Lung (tissue), 11 donors: ENCODE measurements at regions not wholly inside any gene's neighbourhood (a gene's known extent, or its start where the extent isn't known, plus 50 kb on each side); places are given as distances from the start of the nearest gene placed in this dataset.
"Not testable (repeated sequence)": the region's sequence is repeated elsewhere in the genome, so short reads cannot be mapped to it uniquely, and the experiment has no call there.

Experiments used
- ATAC-seq: fragments of 200-7000 bp; cut with Tn5 transposase; one replicate; pipeline ENCODE4 v1.9.1; 2020; ENCODE audit warnings: moderate number of reproducible peaks; ENCODE audit not compliant: insufficient read depth, low FRiP score
- DNase-seq, 3 donors: peaks; one replicate each; pipeline ENCODE4 v3.0.0-alpha.2; 2013 to 2017
- H3K27ac ChIP-seq, 2 donors: one replicate each; pipeline ENCODE4 v1.5.1; 2013; ENCODE audit warnings: mild to moderate bottlenecking in 2 of 2, moderate library complexity in 2 of 2, control low read depth in 1 of 2, inconsistent platforms in 1 of 2, low read depth in 1 of 2, low read length in 1 of 2
- H3K27me3 ChIP-seq, 3 donors: one replicate each; pipeline ENCODE4 v1.5.1; 2013; ENCODE audit warnings: low read length in 2 of 3; ENCODE audit not compliant: control insufficient read depth in 3 of 3, insufficient read depth in 3 of 3
- H3K36me3 ChIP-seq, 4 donors: one replicate each; pipeline ENCODE4 v1.5.1; 2013; ENCODE audit warnings: low read length in 4 of 4, mild to moderate bottlenecking in 1 of 4, moderate library complexity in 1 of 4; ENCODE audit not compliant: control insufficient read depth in 4 of 4, insufficient read depth in 4 of 4
- H3K4me1 ChIP-seq, 5 donors: one replicate each; pipeline ENCODE4 v1.5.1; 2013; ENCODE audit warnings: low read length in 5 of 5, mild to moderate bottlenecking in 2 of 5, moderate library complexity in 1 of 5; ENCODE audit not compliant: control insufficient read depth in 5 of 5, insufficient read depth in 5 of 5
- H3K4me3 ChIP-seq: one replicate; pipeline ENCODE4 v1.5.1; 2013; ENCODE audit warnings: mild to moderate bottlenecking, control low read depth, moderate library complexity
- H3K9ac ChIP-seq, 2 donors: one replicate each; pipeline ENCODE4 v1.5.1; 2013; ENCODE audit warnings: low read length in 2 of 2, control low read depth in 1 of 2; ENCODE audit not compliant: insufficient read depth in 1 of 2
- H3K9me3 ChIP-seq, 4 donors: one replicate each; pipeline ENCODE4 v1.5.1; 2013; ENCODE audit warnings: low read length in 3 of 4, mild to moderate bottlenecking in 1 of 4, moderate library complexity in 1 of 4; ENCODE audit not compliant: control insufficient read depth in 4 of 4, insufficient read depth in 3 of 4
- CTCF ChIP-seq: IDR thresholded peaks from 2 replicates; pipeline ENCODE4 v1.5.1; 2012; ENCODE audit warnings: mild to moderate bottlenecking; ENCODE audit errors: control extremely low read depth, extremely low read depth
- WGBS, 2 donors: extraction: QIAGEN DNeasy Blood & Tissue Kit; methylation state at CpG; one replicate each; pipeline ENCODE4 v1.1.7; 2013; 5-methylcytosine and 5-hydroxymethylcytosine counted together
- donor health status: control.
- donor health status: control.
- donor health status: Bipolar disorder and iron deficiency.
- donor health status: healthy.
- donor health status: DM: yes; HTN: yes; CAD: no.

- Histone ChIP-seq H3K36me3 (no peaks in the 10 kb centered on the region), H3K27me3 (no peaks in the 10 kb centered on the region), H3K4me3 (no peak overlapping the region), H3K27ac (no peak overlapping the region), H3K9me3 (no peaks in the 10 kb centered on the region), H3K9ac (no peak overlapping the region), H3K4me1 (peaks cover 3 to 42% (median 18%) of the 10 kb centered on the region in 5 donors)
- 83 to 92% methylated on average over 6 of the region's 6 CpGs for WGBS, 2 donors
- TF ChIP-seq CTCF = no peak
- DNase-seq (peak in 2 of 3 donors; percentile 73 to 87), ATAC-seq (no peak)
These were observed 540.1 kb upstream of the ID2 start for GRCh38 chr2:8141780-8142179.

- DNase-seq (no peak), ATAC-seq (no peak)
- no peak overlapping the region for H3K27ac ChIP-seq
- no peak overlapping the region for H3K9ac ChIP-seq
- H3K4me1 ChIP-seq = peaks cover 3 to 42% (median 18%) of the 10 kb centered on the region in 5 donors
- no peaks in the 10 kb centered on the region for H3K36me3 ChIP-seq
- 53 to 73% methylated on average over 1 of the region's 1 CpG for WGBS, 2 donors
- H3K27me3 ChIP-seq = no peaks in the 10 kb centered on the region
- H3K9me3 ChIP-seq = no peaks in the 10 kb centered on the region
- no peak overlapping the region for H3K4me3 ChIP-seq
- no peak for TF ChIP-seq CTCF
These were observed 539.4 kb upstream of the ID2 start for GRCh38 chr2:8142461-8142860.

- no peak for TF ChIP-seq CTCF
- Histone ChIP-seq H3K9ac (no peak overlapping the region), H3K4me3 (no peak overlapping the region), H3K36me3 (no peaks in the 10 kb centered on the region), H3K27ac (no peak overlapping the region), H3K27me3 (no peaks in the 10 kb centered on the region), H3K4me1 (peaks cover 3 to 42% (median 18%) of the 10 kb centered on the region in 5 donors), H3K9me3 (no peaks in the 10 kb centered on the region)
- 98 to 99% methylated on average over 2 of the region's 2 CpGs for WGBS, 2 donors
- ATAC-seq = no peak
- DNase-seq = no peak
These were observed 537.7 kb upstream of the ID2 start for GRCh38 chr2:8144131-8144631.

GRCh38 chr2:8144785-8145184, 537.1 kb upstream of the ID2 start:
- no peaks in the 10 kb centered on the region for H3K9me3 ChIP-seq
- no peak overlapping the region for H3K9ac ChIP-seq
- DNase-seq (peak in 2 of 3 donors; percentile 28 to 79), ATAC-seq (no peak)
- 88 to 89% methylated on average over 3 of the region's 3 CpGs for WGBS, 2 donors
- no peaks in the 10 kb centered on the region for H3K36me3 ChIP-seq
- H3K27ac ChIP-seq = no peak overlapping the region
- no peak for TF ChIP-seq CTCF
- no peaks in the 10 kb centered on the region for H3K27me3 ChIP-seq
- peaks cover 3 to 37% (median 18%) of the 10 kb centered on the region in 5 donors for H3K4me1 ChIP-seq
- H3K4me3 ChIP-seq = no peak overlapping the region

GRCh38 chr2:8145375-8145774, 536.5 kb upstream of the ID2 start:
- not testable (repeated sequence) for ATAC-seq, H3K4me3 ChIP-seq, H3K9ac ChIP-seq, H3K36me3 ChIP-seq, H3K9me3 ChIP-seq, H3K27me3 ChIP-seq, DNase-seq, H3K27ac ChIP-seq
- WGBS, 2 donors = 43 to 75% methylated on average over 2 of the region's 2 CpGs
- H3K4me1 ChIP-seq = peaks cover 3 to 39% (median 18%) of the 10 kb centered on the region in 5 donors
